Motor neuron (in vitro differentiated cells): ENCODE measurements at regions not wholly inside any gene's neighbourhood (a gene's known extent, or its start where the extent isn't known, plus 50 kb on each side); places are given as distances from the start of the nearest gene placed in this dataset.

ENCODE experiments used
- ATAC-seq, 8 experiments: fragments of 200-7000 bp; cut with Tn5 transposase; replicated peaks in 6 of 8; 2 replicates each; pipeline ENCODE4 v1.8.0; 2021; ENCODE audit warnings: mild to moderate bottlenecking in 8 of 8, moderate library complexity in 8 of 8
- H3K27ac ChIP-seq, 2 donors: fragments of 250-450 bp; sonication (Bioruptor Pico); 2 replicates each; pipeline ENCODE4 v1.9.0; 2021; ENCODE audit warnings: antibody characterized with exemption in 2 of 2, mild to moderate bottlenecking in 2 of 2, moderate library complexity in 1 of 2
- H3K4me1 ChIP-seq, 2 donors: fragments of 250-450 bp; sonication (Bioruptor Pico); replicated peaks in 1 of 2; 2 replicates each; pipeline ENCODE4 v1.6.1; 2021; ENCODE audit warnings: antibody characterized with exemption in 2 of 2, mild to moderate bottlenecking in 2 of 2, moderate library complexity in 1 of 2
- H3K4me3 ChIP-seq, 5 donors: fragments of 250-450 bp; sonication (Bioruptor Pico); 2 replicates each; pipeline ENCODE4 v1.9.0; 2021; ENCODE audit warnings: antibody characterized with exemption in 5 of 5, mild to moderate bottlenecking in 5 of 5, moderate library complexity in 4 of 5
- WGBS, 10 experiments: fragments of 450-650 bp; shearing (Covaris generic); methylation state at CpG; one replicate each; pipeline ENCODE4 v1.0.0; 2022; 5-methylcytosine and 5-hydroxymethylcytosine counted together
- in situ Hi-C, 9 experiments: fragments of 400-800 bp; cut with MboI; loops; one replicate each; pipeline ENCODE4 v1.15.0; 2021; ENCODE audit warnings: low sequenced_read_pairs in 9 of 9, low pct_unique_long_range_greater_than_20kb in 2 of 9; ENCODE audit not compliant: unreplicated experiment in 9 of 9

DNA sequence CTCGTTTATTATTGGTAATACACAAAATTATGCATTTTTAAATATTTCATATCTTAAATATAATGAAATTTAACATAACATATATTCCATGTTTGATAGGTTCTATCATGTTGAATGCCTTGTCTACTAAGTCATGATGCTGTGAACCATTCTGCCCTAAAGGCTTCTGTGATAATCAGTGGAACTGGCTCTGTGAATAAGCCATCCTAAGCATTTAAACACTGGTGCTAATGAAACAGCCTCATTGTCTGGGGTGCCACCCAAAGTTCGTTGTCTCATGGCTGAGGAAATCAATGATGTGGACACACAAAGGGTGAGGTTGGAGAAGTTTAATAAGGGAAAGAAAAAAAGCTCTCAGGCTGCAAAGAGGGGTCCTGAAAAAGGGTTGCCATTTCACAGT, 264.7 kb upstream of the ZRANB2 start:
- H3K4me1 ChIP-seq: no peaks in the 10 kb centered on the region
- 5 to 61% (median 42%) methylated on average over 1 to 2 of the region's 2 CpGs for WGBS, 10 experiments
- ATAC-seq: no peak
- H3K4me3 ChIP-seq: no peak overlapping the region
- in situ Hi-C loops: no loop called here
- H3K27ac ChIP-seq: no peak overlapping the region

- in situ Hi-C loops: no loop called here
- Histone ChIP-seq H3K27ac (no peak overlapping the region), H3K4me1 (no peaks in the 10 kb centered on the region), H3K4me3 (no peak overlapping the region)
- peak in 1 of 8 experiments; percentile 18 for ATAC-seq
- 11 to 100% (median 64%) methylated on average over 1 to 3 of the region's 3 CpGs for WGBS, 10 experiments
Measured at GRCh38 chr1:71343686-71344416, 263.0 kb upstream of the ZRANB2 start.

DNA sequence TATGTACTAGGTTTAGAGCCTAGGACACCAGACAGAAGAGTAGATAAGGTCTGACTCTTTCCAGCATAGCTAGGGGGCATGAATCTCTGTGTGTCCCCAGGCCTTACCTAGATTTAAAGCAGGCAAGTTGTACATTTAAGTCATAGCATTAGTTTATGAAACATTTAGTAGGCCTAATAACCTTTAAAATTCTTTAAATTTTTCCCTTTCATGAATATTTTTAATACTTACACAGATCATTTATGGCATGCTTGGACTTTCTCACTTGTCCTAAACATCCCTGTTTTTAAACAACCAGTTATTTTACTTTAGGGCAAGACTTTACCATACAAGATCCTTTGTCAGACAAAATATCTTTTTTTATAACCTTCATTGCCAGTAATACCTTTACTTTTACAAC, 258.4 kb upstream of the ZRANB2 start:
- H3K4me1 ChIP-seq: no peaks in the 10 kb centered on the region
- ATAC-seq: no peak
- H3K4me3 ChIP-seq: no peak overlapping the region
- no peak overlapping the region for H3K27ac ChIP-seq
- in situ Hi-C loops: no loop called here

DNA sequence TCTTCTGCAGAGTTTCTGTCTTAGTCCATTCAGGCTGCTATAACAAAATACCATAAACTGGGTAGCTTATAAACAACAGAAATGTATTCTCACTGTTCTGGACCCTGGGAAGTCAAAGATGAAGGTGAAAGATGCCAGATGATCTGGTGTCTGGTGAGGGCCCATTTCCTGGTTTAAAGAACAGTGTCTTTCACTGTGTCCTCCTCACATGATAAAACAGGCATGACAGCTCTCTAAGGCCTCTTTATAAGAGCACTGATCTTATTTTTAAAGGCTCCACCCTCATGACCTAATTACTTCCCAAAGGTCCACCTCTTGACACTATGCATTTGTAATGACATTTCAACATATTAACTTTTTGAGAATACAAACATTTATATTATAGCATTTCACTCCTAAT, 250.2 kb upstream of the ZRANB2 start:
- in situ Hi-C loops: no loop called here

GRCh38 chr1:71324671-71325267, 243.9 kb upstream of the ZRANB2 start:
- Histone ChIP-seq H3K4me3 (no peak overlapping the region), H3K27ac (no peak overlapping the region), H3K4me1 (no peaks in the 10 kb centered on the region)
- WGBS, 10 experiments: 0 to 93% (median 74%) methylated on average over 1 of the region's 1 CpG
- in situ Hi-C loops: no loop called here
- peak in 3 of 8 experiments; percentile 22 to 77 (median 65) for ATAC-seq

More for the DNA sequence above, 250.2 kb upstream of the ZRANB2 start:
- H3K4me3 ChIP-seq: no peak overlapping the region
- no peak for ATAC-seq
- H3K27ac ChIP-seq: no peak overlapping the region
- no peaks in the 10 kb centered on the region for H3K4me1 ChIP-seq

GRCh38 chr1:71312545-71312944, 231.7 kb upstream of the ZRANB2 start:
- Histone ChIP-seq H3K4me3 (no peak overlapping the region), H3K27ac (no peak overlapping the region), H3K4me1 (peaks cover 0 to 15% of the 10 kb centered on the region in 2 donors)
- WGBS, 10 experiments: 0 to 87% (median 67%) methylated on average over 2 of the region's 2 CpGs
- in situ Hi-C loops: no loop called here
- no peak for ATAC-seq

DNA sequence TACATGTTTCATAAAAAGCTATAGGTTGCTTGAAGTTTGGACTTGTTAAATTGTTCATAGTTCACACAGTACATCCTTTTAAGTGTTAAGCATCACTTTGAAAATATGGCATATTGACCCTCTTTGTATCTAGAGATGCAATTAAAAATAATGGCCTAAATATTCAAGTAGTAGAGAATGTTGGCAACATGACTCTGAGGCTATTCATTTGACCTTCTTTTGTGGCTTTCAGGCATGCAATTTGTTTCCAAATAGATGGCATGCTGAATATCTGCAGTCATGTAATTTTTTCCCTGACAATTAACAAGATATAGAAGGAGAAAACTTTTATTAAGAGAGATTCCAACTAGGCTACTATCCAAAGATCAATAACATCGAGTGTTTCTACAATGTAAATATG, 230.5 kb upstream of the ZRANB2 start:
- H3K27ac ChIP-seq: no peak overlapping the region
- 0 to 92% (median 46%) methylated on average over 1 of the region's 1 CpG; no CpG with 5 or more reads in 2 of the 10 experiments for WGBS, 10 experiments
- in situ Hi-C loops: no loop called here

DNA sequence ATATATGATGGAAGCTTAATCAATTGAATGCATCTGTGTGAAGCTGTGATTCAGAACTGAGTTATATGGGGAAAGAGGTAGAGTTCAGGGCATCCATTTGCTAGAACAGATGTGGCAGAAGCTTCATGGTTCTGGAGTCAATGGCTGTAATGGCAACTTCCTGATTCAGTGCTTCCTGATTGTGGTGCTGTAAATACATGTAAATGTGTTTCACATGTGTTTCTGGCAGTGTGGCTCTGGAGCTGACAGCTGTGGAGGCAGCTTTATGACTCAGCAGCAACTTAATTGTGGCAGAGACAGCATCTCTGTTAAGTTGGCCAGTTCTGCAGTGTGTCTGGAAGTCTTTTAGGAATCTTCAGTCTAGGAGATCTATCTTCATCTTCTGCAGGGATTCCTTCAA, 226.6 kb upstream of the ZRANB2 start:
- Histone ChIP-seq H3K4me1 (peaks cover 0 to 31% of the 10 kb centered on the region in 2 donors), H3K27ac (no peak overlapping the region), H3K4me3 (no peak overlapping the region)
- in situ Hi-C loops: no loop called here
- ATAC-seq: peak; percentile 67 to 100 (median 84)

More for the DNA sequence above, 230.5 kb upstream of the ZRANB2 start:
- Histone ChIP-seq H3K4me1 (peaks cover 0 to 22% of the 10 kb centered on the region in 2 donors), H3K4me3 (no peak overlapping the region)
- ATAC-seq: no peak

GRCh38 chr1:71304125-71304524, 223.3 kb upstream of the ZRANB2 start:
- peaks cover 0 to 19% of the 10 kb centered on the region in 2 donors for H3K4me1 ChIP-seq
- WGBS, 10 experiments: 0 to 67% (median 0%) methylated on average over 1 to 3 of the region's 3 CpGs; no CpG with 5 or more reads in 1 of the 10 experiments
- peak in 2 of 8 experiments; percentile 19 to 49 for ATAC-seq
- no peak overlapping the region for H3K4me3 ChIP-seq
- in situ Hi-C loops: no loop called here
- no peak overlapping the region for H3K27ac ChIP-seq

- ATAC-seq: no peak
- WGBS, 10 experiments: 50 to 100% (median 67%) methylated on average over 1 to 4 of the region's 4 CpGs; no CpG with 5 or more reads in 1 of the 10 experiments
Measured at GRCh38 chr1:71303617-71304041, 222.8 kb upstream of the ZRANB2 start.

DNA sequence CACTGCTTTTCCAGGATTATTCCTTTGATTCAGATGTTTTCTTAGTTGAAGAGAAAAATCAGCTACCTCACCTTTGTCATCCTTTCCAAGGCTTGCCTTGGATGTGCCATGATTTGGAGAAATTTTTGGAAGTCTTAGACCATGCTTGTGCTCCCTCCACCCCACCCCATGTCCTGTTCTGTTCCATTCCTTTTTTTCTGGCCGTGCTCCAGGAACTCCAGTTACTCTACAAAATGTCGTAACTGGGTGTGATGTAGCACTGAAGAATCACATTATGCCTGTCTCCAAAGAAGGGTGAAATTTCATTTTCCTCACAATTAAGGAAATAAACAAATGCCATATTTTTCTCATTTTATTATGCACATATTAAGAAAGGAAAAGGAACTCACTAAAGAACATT, 217.8 kb upstream of the ZRANB2 start:
- Histone ChIP-seq H3K27ac (no peak overlapping the region), H3K4me3 (no peak overlapping the region), H3K4me1 (peaks cover 3 to 6% of the 10 kb centered on the region in 2 donors)
- ATAC-seq: peak in 2 of 8 experiments; percentile 18 to 53
- in situ Hi-C loops: no loop called here
- 17 to 100% (median 72%) methylated on average over 1 to 2 of the region's 2 CpGs; no CpG with 5 or more reads in 2 of the 10 experiments for WGBS, 10 experiments

More at GRCh38 chr1:71303617-71304041, 222.8 kb upstream of the ZRANB2 start:
- Histone ChIP-seq H3K4me1 (peaks cover 0 to 19% of the 10 kb centered on the region in 2 donors), H3K4me3 (no peak overlapping the region), H3K27ac (no peak overlapping the region)
- in situ Hi-C loops: no loop called here

GRCh38 chr1:71296551-71297134, 215.8 kb upstream of the ZRANB2 start:
- ATAC-seq: peak in 3 of 8 experiments; percentile 41 to 64 (median 62)
- Histone ChIP-seq H3K27ac (no peak overlapping the region), H3K4me1 (peaks cover 3 to 6% of the 10 kb centered on the region in 2 donors), H3K4me3 (no peak overlapping the region)
- in situ Hi-C loops: no loop called here
- 0 to 100% (median 62%) methylated on average over 1 to 2 of the region's 2 CpGs; no CpG with 5 or more reads in 3 of the 10 experiments for WGBS, 10 experiments

DNA sequence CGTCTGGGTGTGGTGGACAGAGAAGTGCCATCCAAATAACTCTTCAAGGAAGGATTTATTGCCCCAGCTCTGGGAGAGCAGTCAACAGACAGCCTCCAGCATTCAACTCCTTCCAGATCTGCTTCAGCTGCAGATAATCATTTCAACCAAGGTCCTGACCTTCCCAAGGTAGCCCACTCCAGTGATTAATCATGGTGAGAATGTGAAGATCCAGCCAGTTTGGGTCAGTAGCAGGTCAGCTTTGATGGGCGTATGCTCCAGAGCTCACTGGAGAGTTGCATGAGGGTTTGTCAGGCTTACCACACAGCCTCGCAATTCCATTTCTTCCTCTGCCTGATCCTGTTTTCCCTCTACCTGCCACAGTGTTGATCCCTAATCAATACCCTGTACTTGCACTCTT, 214.5 kb upstream of the ZRANB2 start:
- H3K27ac ChIP-seq: no peak overlapping the region
- H3K4me1 ChIP-seq: peaks cover 3 to 6% of the 10 kb centered on the region in 2 donors
- no peak overlapping the region for H3K4me3 ChIP-seq
- in situ Hi-C loops: no loop called here
- peak in 7 of 8 experiments; percentile 10 to 85 (median 53) for ATAC-seq
- WGBS, 10 experiments: 15 to 84% (median 50%) methylated on average over 1 to 3 of the region's 3 CpGs; no CpG with 5 or more reads in 3 of the 10 experiments
